Occipital lobe (tissue), 1 donor: ENCODE measurements at regions not wholly inside any gene's neighbourhood (a gene's known extent, or its start where the extent isn't known, plus 50 kb on each side); places are given as distances from the start of the nearest gene placed in this dataset.
"Not testable (repeated sequence)": the region's sequence is repeated elsewhere in the genome, so short reads cannot be mapped to it uniquely, and the experiment has no call there.

Experiments
- DNase-seq: peaks from one replicate; lab custom pipeline; 2025; lab: John Stamatoyannopoulos, UW

GRCh38 chr13:50382951-50383350 lies 367.7 kb downstream of the KCNRG start:
- DNase-seq: no peak

- no peak for DNase-seq
Observed at GRCh38 chr13:50384724-50385123, 369.5 kb downstream of the KCNRG start.

- no peak for DNase-seq
Observed at GRCh38 chr13:50386541-50387050, 371.4 kb downstream of the KCNRG start.

GRCh38 chr13:50387051-50387581 lies 371.9 kb downstream of the KCNRG start:
- DNase-seq: no peak

- no peak for DNase-seq
Observed at GRCh38 chr13:50388481-50388880, 373.2 kb downstream of the KCNRG start.

- no peak for DNase-seq
Observed at GRCh38 chr13:50389726-50390125, 374.5 kb downstream of the KCNRG start.

GRCh38 chr13:50390503-50391248 lies 375.4 kb downstream of the KCNRG start:
- no peak for DNase-seq

- DNase-seq: no peak
Observed at GRCh38 chr13:50392977-50393376, 377.7 kb downstream of the KCNRG start.

- no peak for DNase-seq
Observed at GRCh38 chr13:50393628-50394027, 378.4 kb downstream of the KCNRG start.

- DNase-seq: no peak
Observed at GRCh38 chr13:50396001-50396400, 380.8 kb downstream of the KCNRG start.

GRCh38 chr13:50396618-50397017 lies 381.4 kb downstream of the KCNRG start:
- not testable (repeated sequence) for DNase-seq

GRCh38 chr13:50400035-50400726 lies 384.9 kb downstream of the KCNRG start:
- peak; percentile 28 for DNase-seq

- peak; percentile 65 for DNase-seq
Observed at GRCh38 chr13:50401049-50401505, 385.8 kb downstream of the KCNRG start.

- no peak for DNase-seq
Observed at GRCh38 chr13:50401721-50402465, 386.6 kb downstream of the KCNRG start.

- DNase-seq: no peak
Observed at GRCh38 chr13:50403311-50403710, 388.1 kb downstream of the KCNRG start.

GRCh38 chr13:50404116-50404515 lies 388.9 kb downstream of the KCNRG start:
- DNase-seq: no peak

GRCh38 chr13:50404769-50405168 lies 389.5 kb downstream of the KCNRG start:
- no peak for DNase-seq

- DNase-seq: no peak
Observed at GRCh38 chr13:50406831-50407230, 391.6 kb downstream of the KCNRG start.

GRCh38 chr13:50408068-50408467 lies 392.8 kb downstream of the KCNRG start:
- DNase-seq: no peak

GRCh38 chr13:50409220-50409619 lies 394.0 kb downstream of the KCNRG start:
- DNase-seq: no peak

GRCh38 chr13:50410921-50411746 lies 395.9 kb downstream of the KCNRG start:
- DNase-seq: no peak
